ENCODE measurements at regions not wholly inside any gene's neighbourhood (a gene's known extent, or its start where the extent isn't known, plus 50 kb on each side); places are given as distances from the start of the nearest gene placed in this dataset.

- no peak for DNase-seq
These were observed 50.6 kb upstream of the TMEM244 start for GRCh38 chr6:129911732-129912131.

All from suppressor macrophage treated with lipopolysaccharide for 1 hour (primary cell).